DMS53 treated with DMSO at 0.1 percent for 48 hours (cell line): ENCODE measurements at regions not wholly inside any gene's neighbourhood (a gene's known extent, or its start where the extent isn't known, plus 50 kb on each side); places are given as distances from the start of the nearest gene placed in this dataset.
"Not testable (repeated sequence)": the region's sequence is repeated elsewhere in the genome, so short reads cannot be mapped to it uniquely, and the experiment has no call there.

Experiments
- DNase-seq: peaks from one replicate; lab custom pipeline; 2025; ENCODE audit not compliant: unreplicated experiment; lab: John Stamatoyannopoulos, UW

GRCh38 chr4:147139455-147140198 lies 194.0 kb upstream of the TTC29 start:
- DNase-seq: no peak

DNA sequence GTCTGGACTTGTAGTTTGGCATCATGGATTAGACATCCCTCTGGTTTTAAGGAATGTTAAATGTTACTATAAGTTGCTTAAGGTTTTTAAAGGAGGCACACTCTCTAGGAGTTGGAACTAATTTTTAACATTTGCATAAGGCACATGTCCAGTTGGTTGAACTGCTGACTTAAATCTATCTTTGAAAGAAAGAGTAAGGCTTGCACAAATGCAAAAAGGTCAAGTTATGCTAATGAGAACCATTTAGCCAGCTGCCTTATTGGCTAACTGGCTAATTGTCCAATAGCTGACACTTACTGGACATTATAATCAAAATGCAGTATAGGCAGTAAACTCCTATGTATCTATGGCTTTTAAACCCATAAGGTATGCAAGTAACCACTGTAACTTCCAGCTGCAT lies 206.1 kb upstream of the TTC29 start:
- DNase-seq: no peak

- DNase-seq: peak; percentile 21
Measured at GRCh38 chr4:147157860-147158701, 212.4 kb upstream of the TTC29 start.

- DNase-seq: peak; percentile 32
Measured at GRCh38 chr4:147160908-147161513, 215.3 kb upstream of the TTC29 start.

- DNase-seq: no peak
Measured at GRCh38 chr4:147163311-147163710, 217.6 kb upstream of the TTC29 start.

GRCh38 chr4:147168200-147168599 lies 222.5 kb upstream of the TTC29 start:
- not testable (repeated sequence) for DNase-seq

GRCh38 chr4:147173322-147173721 lies 227.7 kb upstream of the TTC29 start:
- DNase-seq: no peak

DNA sequence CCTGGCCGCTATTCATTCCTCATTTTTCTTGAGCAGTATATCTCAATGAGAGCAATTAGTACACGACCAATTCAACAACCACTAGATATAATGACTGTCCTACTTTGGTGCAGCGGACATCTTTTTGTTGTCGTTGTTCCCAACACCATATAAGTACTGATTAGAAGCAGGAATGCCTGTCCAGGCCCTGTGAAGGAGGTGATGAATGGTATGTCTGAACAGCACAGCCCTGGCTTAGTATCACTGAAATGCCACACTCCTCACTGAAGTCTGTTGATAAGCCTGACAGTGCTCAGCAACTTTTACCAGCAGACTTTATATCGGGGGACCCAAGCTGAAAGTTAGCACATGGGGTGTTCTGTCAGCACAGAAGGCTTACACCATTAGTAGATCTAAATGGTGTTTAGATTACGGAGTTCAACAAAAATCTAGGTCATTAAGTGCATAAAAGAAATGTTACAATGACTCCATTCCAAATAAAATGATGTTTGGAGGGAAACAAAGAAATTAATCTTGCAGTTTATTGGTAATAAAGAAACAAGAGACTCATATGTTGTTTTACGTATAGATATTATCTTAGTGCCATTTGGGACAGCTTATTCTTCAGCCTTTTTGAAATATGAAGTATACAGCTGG lies 228.3 kb upstream of the TTC29 start:
- DNase-seq: no peak

DNA sequence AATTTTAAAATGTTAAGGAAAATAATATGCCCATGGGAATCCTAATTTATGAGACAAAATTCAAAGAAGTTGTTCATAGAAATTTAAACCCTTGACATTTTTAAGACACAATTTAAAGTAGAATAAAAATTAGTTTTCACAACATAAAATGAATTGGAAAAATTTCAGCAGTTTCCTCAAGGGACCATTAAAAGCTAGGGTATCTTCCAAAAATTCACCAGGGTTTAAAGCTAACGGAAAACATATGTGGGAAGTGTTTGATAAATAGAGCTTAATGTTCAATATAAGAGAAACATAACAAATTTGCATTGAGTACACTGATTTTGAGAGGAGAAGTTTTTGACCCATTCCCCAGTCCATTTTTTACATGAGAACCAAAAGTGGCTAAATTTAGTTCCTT lies 228.9 kb upstream of the TTC29 start:
- no peak for DNase-seq

- no peak for DNase-seq
Measured at GRCh38 chr4:147175460-147176025, 229.9 kb upstream of the TTC29 start.

DNA sequence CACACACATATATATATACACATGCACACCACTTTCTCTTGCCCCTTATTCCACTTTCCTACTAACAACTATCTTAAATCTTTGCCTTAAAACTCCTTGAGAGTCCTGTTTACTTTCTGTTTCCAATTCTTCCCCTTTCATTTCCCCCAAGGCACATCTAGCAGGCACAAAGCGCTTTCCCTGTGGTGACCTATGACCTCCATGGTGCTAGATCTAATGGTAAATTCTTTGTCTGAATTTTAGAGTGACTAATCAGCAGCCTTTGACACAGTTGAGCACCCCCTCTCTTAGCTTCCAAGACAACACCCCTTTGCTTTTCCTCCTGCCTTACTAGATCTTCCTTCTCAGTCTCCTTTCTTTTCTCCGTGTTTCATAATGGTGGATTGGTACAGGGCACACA lies 236.4 kb upstream of the TTC29 start:
- DNase-seq: no peak

GRCh38 chr4:147192679-147193078 lies 247.0 kb upstream of the TTC29 start:
- no peak for DNase-seq

GRCh38 chr4:147194114-147194513 lies 248.4 kb upstream of the TTC29 start:
- DNase-seq: no peak

GRCh38 chr4:147194604-147195003 lies 248.9 kb upstream of the TTC29 start:
- no peak for DNase-seq

DNA sequence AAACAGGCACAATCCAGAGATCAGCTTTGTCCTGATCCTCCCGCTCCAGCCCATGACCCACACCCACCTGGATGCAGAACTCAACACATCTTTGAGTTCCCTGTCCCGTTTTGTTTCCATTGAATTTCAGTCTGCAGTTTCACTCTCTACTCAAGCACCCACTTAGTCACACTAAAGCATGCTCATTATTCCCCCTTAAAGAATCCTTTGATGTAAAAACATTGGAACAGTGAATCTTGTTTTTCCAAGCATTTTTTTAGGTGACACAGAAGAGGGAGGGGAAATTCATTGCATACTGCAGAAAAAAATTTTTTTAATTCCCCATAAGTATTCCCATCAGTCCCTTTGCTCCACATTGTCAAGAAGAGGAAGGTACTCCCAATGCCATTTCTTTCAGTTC lies 249.7 kb upstream of the TTC29 start:
- no peak for DNase-seq

GRCh38 chr4:147198411-147199051 lies 252.9 kb upstream of the TTC29 start:
- DNase-seq: no peak

DNA sequence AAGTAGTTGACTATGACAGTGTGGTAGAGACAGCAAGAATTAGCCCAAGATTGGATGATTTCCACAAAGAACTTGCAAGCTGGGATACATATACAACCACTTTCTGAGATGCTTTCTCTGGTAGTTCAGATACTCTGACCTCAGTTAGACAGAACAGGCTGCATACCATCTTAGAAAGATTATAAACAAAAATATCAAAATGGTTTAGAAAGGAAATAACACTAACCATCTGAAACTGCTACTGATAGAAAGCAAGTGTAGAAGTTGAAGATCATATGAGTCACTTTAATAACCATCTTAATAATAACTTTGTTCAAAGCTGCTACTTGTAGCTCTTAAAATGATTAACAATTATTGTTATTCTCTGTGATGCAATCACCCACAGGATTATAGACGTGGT lies 255.4 kb upstream of the TTC29 start:
- no peak for DNase-seq

DNA sequence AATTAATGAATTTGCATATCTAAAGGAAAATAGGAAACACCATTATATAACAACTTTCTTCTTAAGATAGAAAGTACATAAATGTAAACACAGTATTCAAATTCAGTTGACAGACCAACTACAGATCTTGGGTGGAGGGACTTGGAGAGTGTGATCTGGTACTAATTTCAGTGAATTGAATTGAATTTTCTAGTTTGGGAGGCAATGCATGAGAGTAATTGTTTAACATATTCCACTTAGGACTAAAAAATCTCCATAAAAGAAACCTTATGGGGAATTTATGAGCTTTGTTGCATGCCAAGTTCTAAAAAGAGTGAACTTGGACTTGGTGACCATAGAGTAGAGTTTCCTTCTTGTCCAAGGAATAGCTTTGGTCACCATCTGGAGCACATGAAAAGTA lies 261.1 kb upstream of the TTC29 start:
- no peak for DNase-seq

DNA sequence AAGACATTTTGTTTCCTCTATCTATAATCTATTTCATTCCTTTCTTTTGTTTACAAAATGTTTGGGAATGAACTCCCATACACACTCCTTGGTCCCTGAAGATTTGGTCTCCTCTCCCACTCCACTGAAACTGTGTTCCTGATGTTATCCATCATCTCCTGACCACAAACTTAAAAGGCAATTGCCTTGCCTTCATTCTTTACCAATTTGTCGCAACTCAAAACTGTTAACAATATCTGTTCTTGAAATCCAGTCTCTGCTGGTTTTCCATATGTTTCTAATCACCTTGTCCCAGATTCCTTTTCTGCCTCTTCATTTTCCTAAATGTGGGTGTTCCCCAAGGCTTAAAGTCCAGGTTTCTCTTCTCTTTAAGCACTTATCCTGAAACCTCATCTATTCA lies 262.2 kb upstream of the TTC29 start:
- no peak for DNase-seq

DNA sequence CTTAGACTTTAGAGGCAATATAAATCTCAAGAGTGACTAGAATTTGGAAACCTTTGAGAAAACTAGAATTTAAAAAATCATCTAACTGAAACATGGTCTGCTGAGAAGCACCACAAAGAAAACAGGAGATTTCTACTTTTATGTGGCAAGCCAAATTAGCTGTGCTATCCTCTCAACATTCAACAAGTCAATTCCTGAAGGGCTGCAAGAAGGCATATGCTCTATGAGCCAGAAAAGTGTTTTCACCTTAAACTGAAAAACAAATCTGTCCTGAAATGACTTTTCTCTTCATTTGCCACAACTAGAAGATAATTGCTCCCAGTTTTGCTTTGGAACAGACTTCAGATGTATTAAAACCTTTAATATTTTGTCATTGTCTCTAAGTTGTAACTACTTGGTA lies 263.2 kb upstream of the EDNRA start:
- DNase-seq: no peak

DNA sequence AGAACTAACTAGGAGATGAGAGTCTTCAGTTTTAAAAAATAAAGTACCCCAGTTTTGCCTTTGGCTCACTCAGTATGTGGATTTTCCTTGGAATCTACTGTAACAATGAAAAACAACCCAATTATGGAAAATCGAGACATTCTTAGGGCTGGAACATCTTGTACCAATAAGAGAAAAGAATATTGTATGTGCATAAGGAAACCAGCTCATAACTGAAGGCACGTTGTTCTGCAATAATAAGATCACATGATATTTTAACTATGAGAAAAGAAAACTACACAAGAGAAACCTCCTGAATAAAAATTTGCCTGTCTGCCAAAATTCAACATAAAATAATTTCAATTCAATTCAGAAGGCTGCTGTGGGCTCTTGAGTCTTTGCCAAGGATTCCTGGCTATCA lies 261.8 kb upstream of the EDNRA start:
- DNase-seq: no peak
